Spinal cord (tissue), 9 donors: ENCODE measurements at regions not wholly inside any gene's neighbourhood (a gene's known extent, or its start where the extent isn't known, plus 50 kb on each side); places are given as distances from the start of the nearest gene placed in this dataset.

ENCODE experiments used
- DNase-seq, 6 donors: peaks; one replicate each; pipeline versions ENCODE4 v3.0.0 to v3.0.0-alpha.2; 2013 to 2015; ENCODE audit warnings: low spot score in 6 of 6, low read depth in 4 of 6
- H3K27ac ChIP-seq: one replicate; pipeline ENCODE4 v1.5.1; 2013; ENCODE audit warnings: low read depth, low read length, control low read depth
- H3K27me3 ChIP-seq: one replicate; pipeline ENCODE4 v1.6.1; 2013; ENCODE audit warnings: low read length; ENCODE audit not compliant: control insufficient read depth, insufficient read depth
- H3K36me3 ChIP-seq: one replicate; pipeline ENCODE4 v1.6.1; 2013; ENCODE audit warnings: low read length; ENCODE audit not compliant: control insufficient read depth, insufficient read depth
- H3K4me1 ChIP-seq: one replicate; pipeline ENCODE4 v1.6.1; 2013; ENCODE audit warnings: low read length; ENCODE audit not compliant: control insufficient read depth, insufficient read depth
- H3K4me3 ChIP-seq: one replicate; pipeline ENCODE4 v1.5.1; 2013; ENCODE audit warnings: low read depth, low read length, control low read depth
- H3K9me3 ChIP-seq: one replicate; pipeline ENCODE4 v1.6.1; 2013; ENCODE audit warnings: low read length; ENCODE audit not compliant: control insufficient read depth, insufficient read depth
- WGBS: methylation state at CpG from one replicate; pipeline ENCODE4 v1.1.5; 2013; ENCODE audit warnings: missing lambda C conversion rate; ENCODE audit not compliant: insufficient coverage; 5-methylcytosine and 5-hydroxymethylcytosine counted together
- donor health status: healthy.

DNA sequence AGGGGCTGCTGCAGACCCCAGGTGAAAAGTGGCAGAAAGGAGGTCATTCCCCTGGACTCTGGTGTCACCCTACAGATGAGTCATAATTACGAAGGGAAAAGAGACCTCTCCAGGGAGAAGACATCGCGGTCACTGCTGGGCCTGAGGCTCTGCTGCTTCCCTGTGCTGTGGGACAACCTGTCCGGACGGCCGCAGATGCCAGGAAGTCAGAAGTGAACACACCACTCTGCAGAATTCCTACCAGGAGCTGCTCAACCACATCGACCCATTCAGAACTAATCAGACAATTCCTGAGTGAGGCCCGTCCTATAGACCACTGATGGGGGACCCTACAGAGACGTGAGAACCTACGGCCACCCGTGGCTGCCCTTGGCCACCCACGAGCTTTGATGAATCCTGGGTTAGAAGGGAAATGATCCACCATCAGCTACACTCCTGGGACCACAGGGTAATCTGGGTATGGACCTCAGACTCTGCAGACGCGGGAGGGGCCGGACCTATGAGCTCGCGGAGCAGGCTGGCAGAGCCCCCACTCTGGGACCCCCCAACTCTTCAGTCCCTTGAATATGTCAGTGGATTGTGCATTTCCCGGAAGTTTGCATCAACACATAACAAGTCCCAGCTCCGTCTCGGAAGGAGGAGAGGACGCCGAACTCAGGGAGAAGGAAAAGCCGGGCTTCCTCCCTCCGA lies 636.7 kb downstream of the BRD1 start:
- H3K4me1 ChIP-seq, result no peaks in the 10 kb centered on the region
- H3K4me3 ChIP-seq, result no peak overlapping the region
- WGBS, result 94% methylated on average over 13 of the region's 24 CpGs
- H3K9me3 ChIP-seq, result peaks cover 4% of the 10 kb centered on the region
- H3K27me3 ChIP-seq, result no peaks in the 10 kb centered on the region
- no peak for DNase-seq
- no peaks in the 10 kb centered on the region for H3K36me3 ChIP-seq
- H3K27ac ChIP-seq, result no peak overlapping the region

GRCh38 chr22:49189871-49190270 lies 637.8 kb downstream of the BRD1 start:
- Histone ChIP-seq H3K9me3 (peaks cover 4% of the 10 kb centered on the region), H3K4me3 (no peak overlapping the region), H3K27me3 (no peaks in the 10 kb centered on the region), H3K4me1 (peaks cover 1% of the 10 kb centered on the region), H3K36me3 (no peaks in the 10 kb centered on the region), H3K27ac (no peak overlapping the region)
- WGBS, result 87% methylated on average over 14 of the region's 14 CpGs
- no peak for DNase-seq

- Histone ChIP-seq H3K36me3 (no peaks in the 10 kb centered on the region), H3K4me1 (peaks cover 4% of the 10 kb centered on the region), H3K27me3 (peaks cover 2% of the 10 kb centered on the region), H3K4me3 (no peak overlapping the region), H3K9me3 (peaks cover 4% of the 10 kb centered on the region), H3K27ac (no peak overlapping the region)
- 91% methylated on average over 8 of the region's 10 CpGs for WGBS
- DNase-seq, result no peak
Observed at GRCh38 chr22:49188591-49188990, 639.1 kb downstream of the BRD1 start.

- Histone ChIP-seq H3K27ac (no peak overlapping the region), H3K4me3 (no peak overlapping the region), H3K36me3 (no peaks in the 10 kb centered on the region), H3K9me3 (peaks cover 4% of the 10 kb centered on the region), H3K4me1 (peaks cover 8% of the 10 kb centered on the region), H3K27me3 (peaks cover 4% of the 10 kb centered on the region)
- 85% methylated on average over 8 of the region's 8 CpGs for WGBS
- DNase-seq, result no peak
Observed at GRCh38 chr22:49188091-49188490, 639.6 kb downstream of the BRD1 start.

DNA sequence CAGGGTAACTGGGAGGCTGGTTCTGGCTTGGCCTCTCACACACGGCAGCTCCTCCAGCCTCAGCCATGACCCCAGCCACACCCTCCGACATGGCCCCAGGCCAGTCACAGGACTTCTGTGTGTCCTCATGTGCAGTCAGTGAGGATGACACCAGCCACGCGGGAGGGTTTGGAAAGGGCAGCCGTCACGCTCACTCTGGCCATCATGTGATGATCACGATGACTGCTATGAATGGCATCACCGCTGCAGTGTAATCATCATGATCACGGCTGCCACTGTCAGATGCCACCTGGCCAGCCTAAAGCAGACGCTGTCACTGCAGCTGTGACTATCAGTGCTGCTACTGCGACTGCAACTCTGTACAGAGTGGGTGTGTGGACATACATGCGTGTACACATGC lies 640.9 kb downstream of the BRD1 start:
- peak in 1 of 6 donors; percentile 37 for DNase-seq
- H3K27ac ChIP-seq, result no peak overlapping the region

GRCh38 chr22:49186293-49186692 lies 641.4 kb downstream of the BRD1 start:
- no peak for DNase-seq
- Histone ChIP-seq H3K27me3 (peaks cover 5% of the 10 kb centered on the region), H3K9me3 (peaks cover 4% of the 10 kb centered on the region), H3K27ac (no peak overlapping the region), H3K4me3 (no peak overlapping the region), H3K4me1 (peaks cover 9% of the 10 kb centered on the region), H3K36me3 (no peaks in the 10 kb centered on the region)
- WGBS, result 100% methylated on average over 1 of the region's 1 CpG

More for the DNA sequence above, 640.9 kb downstream of the BRD1 start:
- 86% methylated on average over 11 of the region's 12 CpGs for WGBS
- Histone ChIP-seq H3K27me3 (peaks cover 5% of the 10 kb centered on the region), H3K9me3 (peaks cover 4% of the 10 kb centered on the region), H3K4me1 (peaks cover 9% of the 10 kb centered on the region), H3K36me3 (no peaks in the 10 kb centered on the region), H3K4me3 (no peak overlapping the region)

DNA sequence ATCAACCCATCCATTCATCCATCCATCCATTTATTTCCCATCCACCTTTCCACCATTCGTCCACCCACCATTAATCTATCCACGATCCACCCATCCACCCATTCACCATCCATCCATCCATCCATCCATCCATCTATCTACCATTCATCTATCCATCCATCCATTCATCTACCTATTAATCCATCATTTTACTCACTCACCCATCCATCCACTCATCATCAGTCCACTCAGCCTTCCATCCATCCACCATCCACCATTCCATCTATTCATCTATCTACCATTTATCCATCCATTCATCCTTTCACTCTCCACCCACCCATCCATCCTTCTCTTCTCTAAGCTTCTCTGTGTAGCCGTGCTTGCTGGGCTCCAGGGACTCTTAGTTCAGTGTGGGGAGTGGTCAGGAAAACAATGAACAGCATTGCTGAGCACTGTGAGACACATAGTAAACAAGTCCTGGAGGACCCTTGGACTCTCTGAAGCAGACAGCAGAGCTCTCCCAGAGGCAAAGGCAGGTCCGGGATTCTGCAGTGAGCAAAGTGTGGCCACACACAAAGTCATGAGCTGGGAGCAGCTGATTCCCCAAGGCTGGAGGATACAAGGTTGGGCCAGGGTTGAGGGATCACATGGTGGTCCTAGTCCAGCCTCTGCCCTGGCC lies 642.2 kb downstream of the BRD1 start:
- H3K9me3 ChIP-seq, result peaks cover 4% of the 10 kb centered on the region
- H3K4me1 ChIP-seq, result peaks cover 9% of the 10 kb centered on the region
- no peak for DNase-seq
- H3K36me3 ChIP-seq, result no peaks in the 10 kb centered on the region
- H3K27me3 ChIP-seq, result peaks cover 5% of the 10 kb centered on the region
- H3K4me3 ChIP-seq, result no peak overlapping the region
- 82% methylated on average over 3 of the region's 4 CpGs for whole genome bisulfite sequencing
- H3K27ac ChIP-seq, result no peak overlapping the region

- H3K4me3 ChIP-seq, result no peak overlapping the region
- WGBS, result 84% methylated on average over 15 of the region's 15 CpGs
- peaks cover 9% of the 10 kb centered on the region for H3K4me1 ChIP-seq
- peaks cover 5% of the 10 kb centered on the region for H3K27me3 ChIP-seq
- H3K9me3 ChIP-seq, result peaks cover 4% of the 10 kb centered on the region
- H3K27ac ChIP-seq, result no peak overlapping the region
- no peaks in the 10 kb centered on the region for H3K36me3 ChIP-seq
- no peak for DNase-seq
Observed at GRCh38 chr22:49184736-49185135, 642.9 kb downstream of the BRD1 start.

DNA sequence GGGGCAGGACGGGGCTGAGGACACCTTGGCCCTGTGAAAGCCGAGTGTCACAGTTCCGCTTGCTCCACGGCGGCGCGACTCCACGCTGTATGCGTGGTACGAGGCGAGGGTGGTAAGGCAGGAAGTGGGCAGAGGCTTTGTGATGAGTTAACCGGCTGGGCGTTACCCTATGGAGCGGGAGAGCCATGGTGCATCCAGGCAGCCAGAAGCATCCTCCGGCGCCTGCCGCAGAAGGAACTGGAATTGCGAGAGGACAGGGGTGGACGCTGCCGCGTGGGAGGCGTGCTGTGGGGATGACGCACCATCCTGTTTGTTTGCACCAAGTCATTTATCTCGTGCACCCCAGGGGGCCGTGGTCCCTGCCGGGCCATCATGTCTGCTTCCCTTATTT lies 643.9 kb downstream of the BRD1 start:
- H3K4me3 ChIP-seq, result no peak overlapping the region
- peaks cover 9% of the 10 kb centered on the region for H3K4me1 ChIP-seq
- no peak overlapping the region for H3K27ac ChIP-seq
- 79% methylated on average over 26 of the region's 26 CpGs for WGBS
- no peaks in the 10 kb centered on the region for H3K36me3 ChIP-seq
- peaks cover 4% of the 10 kb centered on the region for H3K9me3 ChIP-seq
- H3K27me3 ChIP-seq, result peaks cover 5% of the 10 kb centered on the region
- DNase-seq, result no peak
